Stomach smooth muscle (tissue), 2 donors: ENCODE measurements at regions not wholly inside any gene's neighbourhood (a gene's known extent, or its start where the extent isn't known, plus 50 kb on each side); places are given as distances from the start of the nearest gene placed in this dataset.

Experiments
- H3K27ac ChIP-seq: one replicate; pipeline ENCODE4 v1.7.0; 2013; ENCODE audit warnings: mild to moderate bottlenecking, low read length, inconsistent platforms
- H3K27me3 ChIP-seq, 2 donors: one replicate each; pipeline ENCODE4 v1.7.0; 2013; ENCODE audit warnings: low read length in 2 of 2; ENCODE audit not compliant: insufficient read depth in 2 of 2, control insufficient read depth in 1 of 2
- H3K36me3 ChIP-seq, 2 donors: one replicate each; pipeline ENCODE4 v1.7.0; 2013; ENCODE audit warnings: low read length in 2 of 2; ENCODE audit not compliant: control insufficient read depth in 2 of 2, insufficient read depth in 2 of 2
- H3K4me1 ChIP-seq: one replicate; pipeline ENCODE4 v1.7.0; 2013; ENCODE audit warnings: low read length; ENCODE audit not compliant: control insufficient read depth, insufficient read depth
- H3K4me3 ChIP-seq, 2 donors: one replicate each; pipeline ENCODE4 v1.7.0; 2013; ENCODE audit warnings: low read length in 2 of 2
- H3K9ac ChIP-seq, 2 donors: one replicate each; pipeline ENCODE4 v1.7.0; 2013; ENCODE audit warnings: low read length in 2 of 2, mild to moderate bottlenecking in 1 of 2
- H3K9me3 ChIP-seq, 2 donors: one replicate each; pipeline ENCODE4 v1.7.0; 2013; ENCODE audit warnings: low read length in 2 of 2; ENCODE audit not compliant: control insufficient read depth in 2 of 2
- donor health status: healthy.
- donor health status: Pancreatic carcinoma.

- Histone ChIP-seq H3K4me1 (no peaks in the 10 kb centered on the region), H3K27ac (no peak overlapping the region), H3K36me3 (no peaks in the 10 kb centered on the region)
These were observed 59.5 kb downstream of the FZD1 start for GRCh38 chr7:91323626-91324158.

GRCh38 chr7:91324663-91325062 lies 60.4 kb downstream of the FZD1 start:
- Histone ChIP-seq H3K4me1 (no peaks in the 10 kb centered on the region), H3K9me3 (no peaks in the 10 kb centered on the region), H3K9ac (no peak overlapping the region), H3K27me3 (no peaks in the 10 kb centered on the region), H3K4me3 (no peak overlapping the region), H3K36me3 (no peaks in the 10 kb centered on the region), H3K27ac (no peak overlapping the region)

More at GRCh38 chr7:91323626-91324158, 59.5 kb downstream of the FZD1 start:
- no peak overlapping the region for H3K9ac ChIP-seq
- no peak overlapping the region for H3K4me3 ChIP-seq
- no peaks in the 10 kb centered on the region for H3K9me3 ChIP-seq
- H3K27me3 ChIP-seq: no peaks in the 10 kb centered on the region

- no peak overlapping the region for H3K27ac ChIP-seq
- H3K27me3 ChIP-seq: no peaks in the 10 kb centered on the region
- H3K4me1 ChIP-seq: no peaks in the 10 kb centered on the region
- no peaks in the 10 kb centered on the region for H3K9me3 ChIP-seq
- H3K4me3 ChIP-seq: no peak overlapping the region
- no peaks in the 10 kb centered on the region for H3K36me3 ChIP-seq
- no peak overlapping the region for H3K9ac ChIP-seq
These were observed 61.5 kb downstream of the FZD1 start for GRCh38 chr7:91325726-91326125.

GRCh38 chr7:91326516-91327199 lies 62.4 kb downstream of the FZD1 start:
- H3K27ac ChIP-seq: no peak overlapping the region
- H3K4me3 ChIP-seq: no peak overlapping the region
- no peaks in the 10 kb centered on the region for H3K36me3 ChIP-seq
- no peak overlapping the region for H3K9ac ChIP-seq
- H3K9me3 ChIP-seq: no peaks in the 10 kb centered on the region
- no peaks in the 10 kb centered on the region for H3K27me3 ChIP-seq
- no peaks in the 10 kb centered on the region for H3K4me1 ChIP-seq

- Histone ChIP-seq H3K4me3 (no peak overlapping the region), H3K9ac (no peak overlapping the region), H3K4me1 (no peaks in the 10 kb centered on the region), H3K27me3 (no peaks in the 10 kb centered on the region), H3K36me3 (no peaks in the 10 kb centered on the region), H3K27ac (no peak overlapping the region), H3K9me3 (no peaks in the 10 kb centered on the region)
These were observed 63.1 kb downstream of the FZD1 start for GRCh38 chr7:91327346-91327745.

GRCh38 chr7:91329571-91329970 lies 65.3 kb downstream of the FZD1 start:
- no peak overlapping the region for H3K9ac ChIP-seq
- no peak overlapping the region for H3K4me3 ChIP-seq
- H3K4me1 ChIP-seq: no peaks in the 10 kb centered on the region
- no peaks in the 10 kb centered on the region for H3K36me3 ChIP-seq
- H3K9me3 ChIP-seq: no peaks in the 10 kb centered on the region
- H3K27ac ChIP-seq: no peak overlapping the region
- no peaks in the 10 kb centered on the region for H3K27me3 ChIP-seq

GRCh38 chr7:91330191-91330808 lies 66.1 kb downstream of the FZD1 start:
- Histone ChIP-seq H3K9ac (no peak overlapping the region), H3K36me3 (no peaks in the 10 kb centered on the region), H3K4me1 (no peaks in the 10 kb centered on the region), H3K27ac (no peak overlapping the region), H3K27me3 (no peaks in the 10 kb centered on the region), H3K9me3 (no peaks in the 10 kb centered on the region), H3K4me3 (no peak overlapping the region)

GRCh38 chr7:91330866-91331265 lies 66.6 kb downstream of the FZD1 start:
- Histone ChIP-seq H3K9ac (no peak overlapping the region), H3K27ac (no peak overlapping the region), H3K4me1 (no peaks in the 10 kb centered on the region), H3K9me3 (no peaks in the 10 kb centered on the region), H3K36me3 (no peaks in the 10 kb centered on the region), H3K27me3 (no peaks in the 10 kb centered on the region), H3K4me3 (no peak overlapping the region)

GRCh38 chr7:91336106-91336505 lies 71.9 kb downstream of the FZD1 start:
- no peaks in the 10 kb centered on the region for H3K36me3 ChIP-seq
- H3K27me3 ChIP-seq: no peaks in the 10 kb centered on the region
- H3K9ac ChIP-seq: no peak overlapping the region
- no peaks in the 10 kb centered on the region for H3K4me1 ChIP-seq
- H3K27ac ChIP-seq: no peak overlapping the region
- H3K4me3 ChIP-seq: no peak overlapping the region
- no peaks in the 10 kb centered on the region for H3K9me3 ChIP-seq

GRCh38 chr7:91338226-91339020 lies 74.2 kb downstream of the FZD1 start:
- Histone ChIP-seq H3K4me1 (no peaks in the 10 kb centered on the region), H3K27ac (no peak overlapping the region), H3K9me3 (no peaks in the 10 kb centered on the region), H3K9ac (no peak overlapping the region), H3K27me3 (no peaks in the 10 kb centered on the region), H3K36me3 (no peaks in the 10 kb centered on the region), H3K4me3 (no peak overlapping the region)
